A673 (cell line): ENCODE measurements at regions not wholly inside any gene's neighbourhood (a gene's known extent, or its start where the extent isn't known, plus 50 kb on each side); places are given as distances from the start of the nearest gene placed in this dataset.
"Not testable (repeated sequence)": the region's sequence is repeated elsewhere in the genome, so short reads cannot be mapped to it uniquely, and the experiment has no call there.

ENCODE experiments used
- BruUV-seq: library from RNA; stranded (reverse); fragments of 400-500 nt; replicated peaks from 2 replicates; lab custom pipeline; 2021; lab: Mats Ljungman, UMichigan
- CTCF ChIA-PET: fragments of 300-600 bp; sonication (Branson Sonifier 250); formaldehyde crosslinking; loops from one replicate; lab custom pipeline; 2022; ENCODE audit warnings: antibody characterized with exemption; lab: Charles Lee
- POLR2A ChIA-PET: fragments of 300-600 bp; sonication (Branson Sonifier 250); formaldehyde crosslinking; loops from one replicate; lab custom pipeline; 2022; ENCODE audit warnings: antibody characterized with exemption; ENCODE audit not compliant: low non-redundant PET; lab: Charles Lee
- DNase-seq: peaks from one replicate; pipeline ENCODE4 v3.0.0-alpha.2; 2015; ENCODE audit warnings: low spot score
- H3K27ac ChIP-seq: fragments of 200-600 bp; sonication (generic); 2 replicates; pipeline ENCODE4 v1.5.1; 2016; ENCODE audit warnings: mixed run types, low read depth, mild to moderate bottlenecking, mixed read lengths, antibody characterized with exemption, low read length; ENCODE audit not compliant: poor library complexity, severe bottlenecking
- H3K27me3 ChIP-seq: fragments of 200-600 bp; sonication (generic); replicated peaks from 2 replicates; pipeline ENCODE4 v1.6.1; 2017; ENCODE audit warnings: mixed run types, low read depth, mild to moderate bottlenecking, mixed read lengths, antibody characterized with exemption, low read length; ENCODE audit not compliant: insufficient read depth, poor library complexity
- H3K36me3 ChIP-seq: fragments of 200-600 bp; sonication (generic); 2 replicates; pipeline ENCODE4 v1.6.1; 2016; ENCODE audit warnings: mixed run types, mild to moderate bottlenecking, mixed read lengths, antibody characterized with exemption, low read length; ENCODE audit not compliant: insufficient read depth, poor library complexity, severe bottlenecking
- H3K4me1 ChIP-seq: fragments of 200-600 bp; sonication (generic); 2 replicates; pipeline ENCODE4 v1.6.1; 2017; ENCODE audit warnings: mixed run types, mild to moderate bottlenecking, mixed read lengths, antibody characterized with exemption, low read length; ENCODE audit not compliant: insufficient read depth, poor library complexity, severe bottlenecking
- H3K4me3 ChIP-seq: fragments of 200-600 bp; sonication (generic); 2 replicates; pipeline ENCODE4 v1.5.1; 2016; ENCODE audit warnings: low read depth, mixed run types, mild to moderate bottlenecking, mixed read lengths, low read length; ENCODE audit not compliant: poor library complexity, severe bottlenecking
- H3K9me3 ChIP-seq: fragments of 200-600 bp; sonication (generic); 2 replicates; pipeline ENCODE4 v1.6.1; 2016; ENCODE audit warnings: mixed run types, low read depth, mild to moderate bottlenecking, mixed read lengths, antibody characterized with exemption, low read length; ENCODE audit not compliant: poor library complexity, severe bottlenecking
- CTCF ChIP-seq: fragments of 300-800, 200-600 bp; sonication (generic); conservative IDR thresholded peaks from 2 replicates; pipeline ENCODE4 v1.5.1; 2017; ENCODE audit warnings: low read depth, mild to moderate bottlenecking, antibody characterized with exemption, low read length, moderate library complexity, mixed read lengths
- EZH2 ChIP-seq: fragments of 200-600 bp; sonication (generic); IDR thresholded peaks from 2 replicates; pipeline ENCODE4 v1.6.1; 2017; ENCODE audit warnings: borderline replicate concordance, low read depth, mild to moderate bottlenecking, mixed read lengths, antibody characterized with exemption, low read length; ENCODE audit not compliant: poor library complexity, severe bottlenecking
- intact Hi-C: fragments of 100-400 bp; cut with micrococcal nuclease; formaldehyde crosslinking; loops from one replicate; pipeline ENCODE4 v1.10.0; 2022; ENCODE audit not compliant: unreplicated experiment

GRCh38 chr14:81594012-81594411, 60.4 kb upstream of the SEL1L start:
- Histone ChIP-seq H3K27me3 (no peaks in the 10 kb centered on the region), H3K27ac (no peak overlapping the region), H3K36me3 (no peaks in the 10 kb centered on the region), H3K4me3 (no peak overlapping the region), H3K4me1 (no peaks in the 10 kb centered on the region), H3K9me3 (no peaks in the 10 kb centered on the region)
- TF ChIP-seq CTCF (no peak), EZH2 (no peak)
- peak; percentile 18 for DNase-seq
- ChIA-PET CTCF (no interaction called here), POLR2A (no interaction called here)
- BruUV-seq: no TSS peak
- intact Hi-C loops: no loop called here

DNA sequence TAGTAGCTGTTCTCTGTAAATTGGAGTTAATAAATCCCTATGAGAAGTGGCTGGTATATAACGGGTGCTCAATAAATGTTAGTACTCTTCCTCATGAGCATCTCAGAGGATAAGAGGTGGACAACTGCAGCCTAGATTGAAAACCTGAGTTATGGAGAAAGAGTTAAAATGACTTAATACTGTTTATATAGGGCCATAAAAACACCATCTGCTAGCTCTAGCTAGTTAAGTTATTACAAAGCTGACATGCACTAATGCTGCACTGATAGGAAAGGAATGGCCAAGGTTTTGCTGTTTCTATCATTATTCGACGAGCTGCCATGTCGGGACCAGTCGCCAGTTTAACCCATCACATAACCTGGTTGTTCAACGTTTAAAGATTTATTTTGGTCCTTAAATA, 72.0 kb upstream of the SEL1L start:
- no peak for TF ChIP-seq EZH2
- no peak for TF ChIP-seq CTCF
- ChIA-PET CTCF (no interaction called here), POLR2A (no interaction called here)
- no peak overlapping the region for H3K4me3 ChIP-seq
- H3K27ac ChIP-seq: no peak overlapping the region
- H3K9me3 ChIP-seq: no peaks in the 10 kb centered on the region
- no TSS peak for BruUV-seq
- intact Hi-C loops: no loop called here
- H3K4me1 ChIP-seq: peaks cover 7% of the 10 kb centered on the region
- no peaks in the 10 kb centered on the region for H3K36me3 ChIP-seq
- H3K27me3 ChIP-seq: peaks cover 18% of the 10 kb centered on the region
- DNase-seq: no peak

DNA sequence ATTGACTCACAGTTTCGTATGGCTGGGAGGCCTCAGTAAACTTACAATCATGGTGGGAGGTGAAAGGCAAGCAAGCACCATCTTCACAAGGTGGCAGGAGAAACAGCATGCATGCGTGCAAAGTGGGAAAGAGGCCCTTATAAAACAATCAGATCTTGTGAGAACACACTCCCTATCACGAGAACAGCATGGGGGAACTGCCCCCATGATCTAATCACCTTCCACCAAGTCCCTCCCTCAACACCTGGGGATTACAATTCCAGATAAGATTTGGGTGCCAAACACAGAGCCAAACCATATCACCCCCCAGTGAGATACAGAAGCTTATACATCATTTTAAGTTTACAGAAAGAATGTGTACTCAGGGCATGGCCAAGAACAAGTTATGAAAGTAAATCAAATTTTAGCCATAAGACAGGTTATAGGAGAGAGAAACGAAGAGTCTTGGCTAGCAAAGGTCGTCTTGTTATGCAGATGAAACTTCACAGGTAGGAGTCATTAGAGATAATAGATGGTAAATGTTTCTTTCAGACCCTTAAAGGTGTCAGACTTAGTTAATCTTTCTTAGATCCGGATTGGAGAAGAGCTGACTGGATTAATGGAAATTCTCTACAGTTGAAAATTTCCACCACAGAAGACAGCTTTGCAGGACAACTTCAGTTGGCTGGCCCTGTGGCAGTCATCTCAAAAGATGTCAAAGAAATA, 79.8 kb upstream of the SEL1L start:
- no peak for TF ChIP-seq EZH2
- TF ChIP-seq CTCF: no peak
- Histone ChIP-seq H3K9me3 (no peaks in the 10 kb centered on the region), H3K27me3 (no peaks in the 10 kb centered on the region), H3K4me1 (no peaks in the 10 kb centered on the region), H3K4me3 (no peak overlapping the region), H3K27ac (no peak overlapping the region), H3K36me3 (no peaks in the 10 kb centered on the region)
- BruUV-seq: no TSS peak
- DNase-seq: no peak
- ChIA-PET POLR2A (no interaction called here), CTCF (no interaction called here)
- intact Hi-C loops: no loop called here

DNA sequence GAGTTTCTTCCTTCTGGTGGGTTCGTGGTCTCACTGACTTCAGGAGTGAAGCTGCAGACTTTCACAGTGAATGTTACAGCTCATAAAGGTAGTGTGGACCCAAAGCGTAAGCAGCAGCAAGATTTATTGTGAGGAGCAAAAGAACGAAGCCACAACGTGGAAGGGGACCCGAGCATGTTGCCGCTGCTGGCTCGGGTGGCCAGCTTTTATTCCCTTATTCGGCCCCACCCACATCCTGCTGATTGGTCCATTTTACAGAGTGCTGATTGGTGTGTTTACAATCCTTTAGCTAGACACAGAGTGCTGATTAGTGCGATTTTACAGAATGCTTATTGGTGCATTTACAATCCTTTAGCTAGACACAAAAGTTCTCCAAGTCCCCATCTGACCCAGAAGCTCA, 80.6 kb upstream of the SEL1L start:
- H3K27ac ChIP-seq, DNase-seq, H3K4me3 ChIP-seq, intact Hi-C loops, H3K4me1 ChIP-seq, BruUV-seq, CTCF ChIA-PET, H3K36me3 ChIP-seq, POLR2A ChIA-PET, H3K27me3 ChIP-seq, H3K9me3 ChIP-seq: not testable (repeated sequence)
